SK-N-SH treated with all-trans-retinoic acid at 6 μM for 48 hours (cell line): ENCODE measurements at regions not wholly inside any gene's neighbourhood (a gene's known extent, or its start where the extent isn't known, plus 50 kb on each side); places are given as distances from the start of the nearest gene placed in this dataset.

Experiments
- ARNTL ChIP-seq: fragments of 450-650 bp; formaldehyde crosslinking; IDR thresholded peaks from 2 replicates; pipeline ENCODE4 v1.5.0; 2020; ENCODE audit warnings: low read depth, mild to moderate bottlenecking, moderate library complexity, borderline replicate concordance
- CSDC2 ChIP-seq: fragments of 250-450 bp; sonication (Bioruptor Pico); IDR thresholded peaks from 2 replicates; pipeline ENCODE4 v1.5.0; 2020; ENCODE audit warnings: mild to moderate bottlenecking, moderate library complexity
- ISL1 ChIP-seq: fragments of 250-450 bp; sonication (Bioruptor Pico); IDR thresholded peaks from 2 replicates; pipeline ENCODE4 v2.1.2; 2022; ENCODE audit warnings: mild to moderate bottlenecking, moderate library complexity
- PPARA ChIP-seq: fragments of 250-450 bp; sonication (Bioruptor Pico); IDR thresholded peaks from 2 replicates; pipeline ENCODE4 v1.5.0; 2020; ENCODE audit warnings: mild to moderate bottlenecking, borderline replicate concordance
- SNAI2 ChIP-seq: fragments of 250-450 bp; sonication (Bioruptor Pico); IDR thresholded peaks from 2 replicates; pipeline ENCODE4 v1.5.0; 2020; ENCODE audit warnings: mild to moderate bottlenecking, moderate library complexity
- ZFP3 ChIP-seq: fragments of 250-450 bp; sonication (Bioruptor Pico); IDR thresholded peaks from 2 replicates; pipeline ENCODE4 v1.5.0; 2020; ENCODE audit warnings: mild to moderate bottlenecking, moderate library complexity
- ZNF565 ChIP-seq: fragments of 450-650 bp; formaldehyde crosslinking; conservative IDR thresholded peaks from 2 replicates; pipeline ENCODE4 v1.5.0; 2020; ENCODE audit warnings: low read depth, mild to moderate bottlenecking, moderate library complexity
- ZNF70 ChIP-seq: fragments of 450-650 bp; formaldehyde crosslinking; IDR thresholded peaks from 2 replicates; pipeline ENCODE4 v1.5.0; 2020; ENCODE audit warnings: mild to moderate bottlenecking, moderate library complexity

GRCh38 chr5:74261866-74262265 is 378.7 kb downstream of the ENC1 start:
- TF ChIP-seq PPARA (CRISPR knock-in tag) (no peak), ZNF565 (CRISPR knock-in tag) (no peak), ZNF70 (CRISPR knock-in tag) (no peak), ARNTL (CRISPR knock-in tag) (no peak), ISL1 (no peak), ZFP3 (CRISPR knock-in tag) (no peak), SNAI2 (CRISPR knock-in tag) (no peak), CSDC2 (CRISPR knock-in tag) (no peak)
